Stimulated activated CD4-positive, alpha-beta T cell treated with anti-CD3 and anti-CD28 coated beads, Interleukin-2, amount 100 ng/mL, for 24 hours (primary cell): ENCODE measurements at regions not wholly inside any gene's neighbourhood (a gene's known extent, or its start where the extent isn't known, plus 50 kb on each side); places are given as distances from the start of the nearest gene placed in this dataset.
A peak's percentile ranks its signal among the peaks of the same experiment; 100 is the strongest.

Experiments used
- DNase-seq, 2 donors: peaks; one replicate each; pipeline ENCODE4 v3.0.0-alpha.2; 2020

GRCh38 chr2:60603533-60604190 is 50.2 kb upstream of the BCL11A start:
- DNase-seq, result no peak

- no peak for DNase-seq
Measured at GRCh38 chr2:60604486-60605064, 51.1 kb upstream of the BCL11A start.

- no peak for DNase-seq
Measured at GRCh38 chr2:60605866-60606265, 52.4 kb upstream of the BCL11A start.

- DNase-seq, result no peak
Measured at GRCh38 chr2:60608679-60609078, 55.2 kb upstream of the BCL11A start.

GRCh38 chr2:60612033-60612432 is 58.6 kb upstream of the BCL11A start:
- DNase-seq, result no peak

GRCh38 chr2:60614319-60614718 is 60.9 kb upstream of the BCL11A start:
- DNase-seq, result no peak

GRCh38 chr2:60621688-60622429 is 68.4 kb upstream of the BCL11A start:
- no peak for DNase-seq

GRCh38 chr2:60623040-60623439 is 69.6 kb upstream of the BCL11A start:
- no peak for DNase-seq

- no peak for DNase-seq
Measured at GRCh38 chr2:60627412-60627811, 74.0 kb upstream of the BCL11A start.

GRCh38 chr2:60628026-60628425 is 74.6 kb upstream of the BCL11A start:
- DNase-seq, result no peak

GRCh38 chr2:60628615-60629304 is 75.3 kb upstream of the BCL11A start:
- no peak for DNase-seq

- no peak for DNase-seq
Measured at GRCh38 chr2:60629305-60629662, 75.8 kb upstream of the BCL11A start.

- DNase-seq, result no peak
Measured at GRCh38 chr2:60629801-60630385, 76.4 kb upstream of the BCL11A start.

GRCh38 chr2:60633615-60634014 is 80.2 kb upstream of the BCL11A start:
- no peak for DNase-seq

- no peak for DNase-seq
Measured at GRCh38 chr2:60634438-60634837, 81.0 kb upstream of the BCL11A start.

GRCh38 chr2:60641811-60642788 is 88.6 kb upstream of the BCL11A start:
- peak; percentile 21 to 35 for DNase-seq

GRCh38 chr2:60643747-60644146 is 90.3 kb upstream of the BCL11A start:
- no peak for DNase-seq

- no peak for DNase-seq
Measured at GRCh38 chr2:60644951-60645350, 91.5 kb upstream of the BCL11A start.

GRCh38 chr2:60648191-60648590 is 94.7 kb upstream of the BCL11A start:
- no peak for DNase-seq

- DNase-seq, result no peak
Measured at GRCh38 chr2:60649721-60650120, 96.3 kb upstream of the BCL11A start.

- no peak for DNase-seq
Measured at GRCh38 chr2:60652832-60653340, 99.4 kb upstream of the BCL11A start.

GRCh38 chr2:60657673-60658072 is 98.4 kb upstream of the PAPOLG start:
- no peak for DNase-seq
